Psoas muscle (tissue), 7 donors: ENCODE measurements at regions not wholly inside any gene's neighbourhood (a gene's known extent, or its start where the extent isn't known, plus 50 kb on each side); places are given as distances from the start of the nearest gene placed in this dataset.

Experiments
- ATAC-seq, 4 donors: fragments of 200-7000 bp; cut with Tn5 transposase; one replicate each; pipeline ENCODE4 v1.9.1; 2020; ENCODE audit warnings: moderate library complexity in 3 of 4, mild to moderate bottlenecking in 2 of 4
- DNase-seq, 2 donors: peaks; one replicate each; pipeline ENCODE4 v3.0.0-alpha.2; 2020
- H3K27ac ChIP-seq: fragments of 200-600 bp; one replicate; pipeline ENCODE4 v1.8.0; 2022
- H3K27me3 ChIP-seq, 3 donors: fragments of 200-600 bp in 1 of 3; one replicate each; pipeline versions ENCODE4 v1.6.1 to v1.8.0; 2013 to 2022; ENCODE audit warnings: low read length in 2 of 3, mild to moderate bottlenecking in 2 of 3, moderate library complexity in 1 of 3; ENCODE audit not compliant: insufficient read depth in 3 of 3
- H3K36me3 ChIP-seq, 2 donors: fragments of 200-600 bp in 1 of 2; one replicate each; pipeline versions ENCODE4 v1.6.1 to v1.8.0; 2013 to 2022; ENCODE audit warnings: low read depth in 1 of 2, mild to moderate bottlenecking in 1 of 2, moderate library complexity in 1 of 2; ENCODE audit not compliant: insufficient read depth in 1 of 2
- H3K4me1 ChIP-seq: fragments of 200-600 bp; one replicate; pipeline ENCODE4 v1.8.0; 2022
- H3K4me3 ChIP-seq: fragments of 200-600 bp; one replicate; pipeline ENCODE4 v1.8.0; 2022; ENCODE audit warnings: mild to moderate bottlenecking
- H3K9me3 ChIP-seq: fragments of 200-600 bp; one replicate; pipeline ENCODE4 v1.8.0; 2022
- WGBS, 3 donors: extraction: QIAGEN DNeasy Blood & Tissue Kit; methylation state at CpG; one replicate each; pipeline versions ENCODE4 v1.1.6 to v1.1.7; 2013; 5-methylcytosine and 5-hydroxymethylcytosine counted together
- intact Hi-C, 2 donors: fragments of 100-400 bp; cut with DNase I; formaldehyde crosslinking; loops; one replicate each; pipeline versions ENCODE4 v1.11.0 to v1.14.2; 2022
- TF ChIP-seq, protein P1 (sequence below): fragments of 200-600 bp; IDR thresholded peaks from one replicate; pipeline ENCODE4 v1.8.0; 2022; ENCODE audit warnings: antibody characterized with exemption
- donor health status: healthy with polysubstance abuse.
- donor health status: DM: no; HTN: no; CAD: no; lungs with moderate emphysema.
- donor health status: Bipolar disorder and iron deficiency.
- donor health status: healthy.
- donor health status: DM: yes; HTN: yes; CAD: no.
- donor health status: DM: no; HTN: no; CAD: no.
- donor health status: DM: yes; HTN: yes; CAD: no.

DNA sequence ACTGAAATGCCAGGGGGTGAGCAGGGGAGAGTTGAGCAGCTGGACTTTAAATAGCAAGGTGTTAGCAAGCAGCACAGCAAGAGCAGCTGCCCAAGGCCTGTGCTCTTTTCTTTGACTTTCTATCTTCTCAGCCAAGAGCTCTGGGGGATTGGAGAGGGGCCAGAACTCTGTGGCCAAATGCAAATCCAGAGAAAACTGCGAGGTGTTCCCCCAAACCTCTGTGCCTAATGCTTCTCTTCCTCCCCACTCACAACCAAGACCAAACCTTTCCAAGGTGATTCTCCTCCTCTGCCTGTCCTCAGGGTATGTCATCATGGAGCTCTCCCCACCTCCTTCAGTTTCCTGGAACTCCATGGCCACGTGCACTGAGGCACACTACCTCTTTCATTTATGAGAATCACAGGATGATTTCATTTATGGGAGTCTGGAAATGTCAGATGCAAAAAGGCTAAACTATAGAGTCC, 118.7 kb upstream of the WWC1 start:
- DNase-seq: no peak

GRCh38 chr5:168174376-168174775, 117.1 kb upstream of the WWC1 start:
- intact Hi-C loops: no loop called here

More for the DNA sequence above, 118.7 kb upstream of the WWC1 start:
- Histone ChIP-seq H3K4me1 (no peaks in the 10 kb centered on the region), H3K36me3 (no peaks in the 10 kb centered on the region), H3K27me3 (no peaks in the 10 kb centered on the region), H3K4me3 (no peak overlapping the region), H3K27ac (no peak overlapping the region), H3K9me3 (no peaks in the 10 kb centered on the region)
- intact Hi-C loops: no loop called here
- ATAC-seq: no peak
- TF ChIP-seq, protein P1, sequence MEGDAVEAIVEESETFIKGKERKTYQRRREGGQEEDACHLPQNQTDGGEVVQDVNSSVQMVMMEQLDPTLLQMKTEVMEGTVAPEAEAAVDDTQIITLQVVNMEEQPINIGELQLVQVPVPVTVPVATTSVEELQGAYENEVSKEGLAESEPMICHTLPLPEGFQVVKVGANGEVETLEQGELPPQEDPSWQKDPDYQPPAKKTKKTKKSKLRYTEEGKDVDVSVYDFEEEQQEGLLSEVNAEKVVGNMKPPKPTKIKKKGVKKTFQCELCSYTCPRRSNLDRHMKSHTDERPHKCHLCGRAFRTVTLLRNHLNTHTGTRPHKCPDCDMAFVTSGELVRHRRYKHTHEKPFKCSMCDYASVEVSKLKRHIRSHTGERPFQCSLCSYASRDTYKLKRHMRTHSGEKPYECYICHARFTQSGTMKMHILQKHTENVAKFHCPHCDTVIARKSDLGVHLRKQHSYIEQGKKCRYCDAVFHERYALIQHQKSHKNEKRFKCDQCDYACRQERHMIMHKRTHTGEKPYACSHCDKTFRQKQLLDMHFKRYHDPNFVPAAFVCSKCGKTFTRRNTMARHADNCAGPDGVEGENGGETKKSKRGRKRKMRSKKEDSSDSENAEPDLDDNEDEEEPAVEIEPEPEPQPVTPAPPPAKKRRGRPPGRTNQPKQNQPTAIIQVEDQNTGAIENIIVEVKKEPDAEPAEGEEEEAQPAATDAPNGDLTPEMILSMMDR: no peak
- 31 to 35% (median 35%) methylated on average over 2 of the region's 2 CpGs for WGBS, 3 donors

GRCh38 chr5:168176251-168176650, 115.2 kb upstream of the WWC1 start:
- no peak for ATAC-seq
- 76 to 82% (median 78%) methylated on average over 5 of the region's 5 CpGs for WGBS, 3 donors
- H3K36me3 ChIP-seq: no peaks in the 10 kb centered on the region
- intact Hi-C loops: no loop called here
- H3K27ac ChIP-seq: no peak overlapping the region
- H3K9me3 ChIP-seq: no peaks in the 10 kb centered on the region
- no peaks in the 10 kb centered on the region for H3K4me1 ChIP-seq
- H3K27me3 ChIP-seq: no peaks in the 10 kb centered on the region
- DNase-seq: no peak
- H3K4me3 ChIP-seq: no peak overlapping the region
- TF ChIP-seq, protein P1: no peak

More at GRCh38 chr5:168174376-168174775, 117.1 kb upstream of the WWC1 start:
- H3K27me3 ChIP-seq: no peaks in the 10 kb centered on the region
- DNase-seq: no peak
- H3K36me3 ChIP-seq: no peaks in the 10 kb centered on the region
- H3K4me3 ChIP-seq: no peak overlapping the region
- ATAC-seq: no peak
- no peak overlapping the region for H3K27ac ChIP-seq
- no peaks in the 10 kb centered on the region for H3K9me3 ChIP-seq
- TF ChIP-seq, protein P1: no peak
- WGBS, 3 donors: 61 to 68% (median 63%) methylated on average over 9 of the region's 9 CpGs
- no peaks in the 10 kb centered on the region for H3K4me1 ChIP-seq

GRCh38 chr5:168176941-168177340, 114.5 kb upstream of the WWC1 start:
- Histone ChIP-seq H3K9me3 (no peaks in the 10 kb centered on the region), H3K36me3 (no peaks in the 10 kb centered on the region), H3K27ac (no peak overlapping the region), H3K4me1 (no peaks in the 10 kb centered on the region), H3K27me3 (no peaks in the 10 kb centered on the region), H3K4me3 (no peak overlapping the region)
- DNase-seq (no peak), ATAC-seq (no peak)
- intact Hi-C loops: no loop called here
- TF ChIP-seq, protein P1: no peak
- WGBS, 3 donors: 42 to 54% (median 50%) methylated on average over 3 of the region's 3 CpGs

DNA sequence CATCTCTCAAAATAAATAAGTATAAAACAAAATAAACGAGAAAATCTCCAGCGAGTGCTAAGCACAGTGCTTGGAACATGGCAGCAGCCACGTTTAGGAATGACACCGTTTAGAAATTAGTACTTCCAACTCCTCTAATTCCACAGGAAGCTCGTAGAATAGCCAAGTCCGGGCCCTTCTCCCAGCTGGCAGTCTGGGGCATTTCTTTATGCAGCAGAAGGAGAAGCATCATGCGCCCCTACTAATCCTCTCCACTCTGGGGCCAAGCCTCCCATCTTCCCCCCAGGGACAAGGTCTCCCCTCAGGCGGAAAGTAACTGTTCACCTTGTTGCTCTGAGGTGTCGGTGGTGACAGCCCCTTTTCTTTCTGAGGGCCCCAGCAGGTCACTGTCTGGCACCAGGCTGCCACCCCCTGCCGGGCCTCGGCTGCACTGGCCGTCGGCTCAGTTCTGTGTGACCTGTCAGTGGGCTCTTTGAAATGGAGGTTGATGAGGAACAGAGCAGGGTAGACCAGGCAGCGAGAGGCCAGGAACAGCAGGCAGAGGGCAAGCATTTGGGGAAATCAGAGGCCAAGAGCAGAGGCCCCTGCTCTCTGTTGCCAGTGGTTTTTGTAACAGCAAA, 113.5 kb upstream of the WWC1 start:
- TF ChIP-seq, protein P1: no peak
- intact Hi-C loops: no loop called here
- WGBS, 3 donors: 32 to 44% (median 44%) methylated on average over 14 of the region's 14 CpGs
- Histone ChIP-seq H3K36me3 (no peaks in the 10 kb centered on the region), H3K27me3 (no peaks in the 10 kb centered on the region), H3K27ac (no peak overlapping the region), H3K4me3 (no peak overlapping the region), H3K9me3 (no peaks in the 10 kb centered on the region), H3K4me1 (no peaks in the 10 kb centered on the region)
- no peak for DNase-seq
- ATAC-seq: no peak
